ENCODE measurements at regions not wholly inside any gene's neighbourhood (a gene's known extent, or its start where the extent isn't known, plus 50 kb on each side); places are given as distances from the start of the nearest gene placed in this dataset.

GRCh38 chr2:7243276-7243675 lies 326.1 kb downstream of the RNF144A start:
- no peak for TF ChIP-seq CTCF (IDR thresholded peaks at IDR 0.05; ENCODE audit: low read length)
- no peak for TF ChIP-seq EZH2 (optimal IDR thresholded peaks at IDR 0.05; ENCODE audit: low read depth, low read length)
- no peak for TF ChIP-seq EZH2phosphoT487 (IDR thresholded peaks at IDR 0.05; ENCODE audit: low read length)
